ENCODE measurements at regions not wholly inside any gene's neighbourhood (a gene's known extent, or its start where the extent isn't known, plus 50 kb on each side); places are given as distances from the start of the nearest gene placed in this dataset.

DNA sequence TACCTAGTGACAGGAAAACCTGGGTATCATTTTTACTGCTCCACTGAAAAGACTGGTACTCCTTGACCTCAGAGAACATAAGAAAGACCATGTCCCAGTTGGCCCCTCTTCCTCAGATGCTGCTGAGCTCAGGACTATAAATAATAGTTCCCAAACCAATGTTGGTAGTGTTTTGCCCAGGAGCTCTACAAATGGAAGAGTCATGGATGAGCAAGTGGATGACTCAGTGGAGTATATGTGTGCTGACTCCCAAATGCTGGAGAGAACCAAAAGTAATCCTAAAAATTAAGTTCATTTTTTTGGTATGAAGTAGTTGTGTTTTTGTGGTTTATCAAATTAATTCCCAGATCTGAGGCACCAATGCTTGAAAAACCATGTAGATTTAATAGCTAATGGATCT is 482.0 kb downstream of the KCNA4 start:
- Histone ChIP-seq H3K27ac (ENCODE audit: low read depth in 2 of 2, low read length in 1 of 2) (no peak overlapping the region), H3K27me3 (ENCODE audit: control insufficient read depth in 1 of 2, insufficient read depth in 2 of 2, low read length in 2 of 2) (no peaks in the 10 kb centered on the region), H3K4me3 (ENCODE audit: low read depth in 1 of 2, low read length in 2 of 2) (no peak overlapping the region), H3K4me1 (ENCODE audit: control insufficient read depth in 2 of 2, insufficient read depth in 2 of 2, low read length in 1 of 2) (no peaks in the 10 kb centered on the region), H3K36me3 (ENCODE audit: control insufficient read depth in 2 of 2, insufficient read depth in 2 of 2, low read length in 1 of 2) (no peaks in the 10 kb centered on the region), H3K9me3 (ENCODE audit: control insufficient read depth in 2 of 2, insufficient read depth in 1 of 2, low read depth in 1 of 2, low read length in 1 of 2) (no peaks in the 10 kb centered on the region)

DNA sequence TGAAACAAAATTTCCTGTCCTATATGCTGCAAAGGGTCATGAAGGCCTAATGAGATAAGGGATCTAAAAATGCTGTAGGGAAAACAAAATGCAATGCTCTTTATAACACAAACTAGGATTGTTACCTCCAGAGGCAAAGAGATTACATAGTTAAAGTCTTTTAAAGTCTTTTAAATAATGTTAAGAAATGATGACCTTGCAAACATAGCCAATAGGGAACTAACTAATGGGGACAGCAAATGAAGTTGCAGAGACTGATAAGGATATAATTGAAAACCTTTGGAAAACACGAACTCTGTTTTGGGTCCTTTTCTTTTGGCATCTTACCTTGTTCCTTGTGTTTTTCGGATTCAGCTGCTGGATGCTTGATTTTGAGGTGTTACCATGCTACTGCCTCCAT is 485.9 kb downstream of the KCNA4 start:
- H3K9me3 ChIP-seq (ENCODE audit: control insufficient read depth in 2 of 2, insufficient read depth in 1 of 2, low read depth in 1 of 2, low read length in 1 of 2), result no peaks in the 10 kb centered on the region
- no peaks in the 10 kb centered on the region for H3K36me3 ChIP-seq (ENCODE audit: control insufficient read depth in 2 of 2, insufficient read depth in 2 of 2, low read length in 1 of 2)
- WGBS, 2 donors, result 58 to 59% methylated on average over 2 of the region's 2 CpGs
- H3K27ac ChIP-seq (ENCODE audit: low read depth in 2 of 2, low read length in 1 of 2), result no peak overlapping the region
- H3K27me3 ChIP-seq (ENCODE audit: control insufficient read depth in 1 of 2, insufficient read depth in 2 of 2, low read length in 2 of 2), result no peaks in the 10 kb centered on the region
- H3K4me3 ChIP-seq (ENCODE audit: low read depth in 1 of 2, low read length in 2 of 2), result no peak overlapping the region
- no peaks in the 10 kb centered on the region for H3K4me1 ChIP-seq (ENCODE audit: control insufficient read depth in 2 of 2, insufficient read depth in 2 of 2, low read length in 1 of 2)

GRCh38 chr11:29527391-29527936 is 489.4 kb downstream of the KCNA4 start:
- Histone ChIP-seq H3K9me3 (ENCODE audit: control insufficient read depth in 2 of 2, insufficient read depth in 1 of 2, low read depth in 1 of 2, low read length in 1 of 2) (peaks cover 0 to 3% of the 10 kb centered on the region in 2 donors), H3K27me3 (ENCODE audit: control insufficient read depth in 1 of 2, insufficient read depth in 2 of 2, low read length in 2 of 2) (no peaks in the 10 kb centered on the region), H3K4me1 (ENCODE audit: control insufficient read depth in 2 of 2, insufficient read depth in 2 of 2, low read length in 1 of 2) (no peaks in the 10 kb centered on the region), H3K27ac (ENCODE audit: low read depth in 2 of 2, low read length in 1 of 2) (no peak overlapping the region), H3K4me3 (ENCODE audit: low read depth in 1 of 2, low read length in 2 of 2) (no peak overlapping the region), H3K36me3 (ENCODE audit: control insufficient read depth in 2 of 2, insufficient read depth in 2 of 2, low read length in 1 of 2) (no peaks in the 10 kb centered on the region)
- WGBS, 2 donors, result 34% methylated on average over 3 of the region's 3 CpGs

DNA sequence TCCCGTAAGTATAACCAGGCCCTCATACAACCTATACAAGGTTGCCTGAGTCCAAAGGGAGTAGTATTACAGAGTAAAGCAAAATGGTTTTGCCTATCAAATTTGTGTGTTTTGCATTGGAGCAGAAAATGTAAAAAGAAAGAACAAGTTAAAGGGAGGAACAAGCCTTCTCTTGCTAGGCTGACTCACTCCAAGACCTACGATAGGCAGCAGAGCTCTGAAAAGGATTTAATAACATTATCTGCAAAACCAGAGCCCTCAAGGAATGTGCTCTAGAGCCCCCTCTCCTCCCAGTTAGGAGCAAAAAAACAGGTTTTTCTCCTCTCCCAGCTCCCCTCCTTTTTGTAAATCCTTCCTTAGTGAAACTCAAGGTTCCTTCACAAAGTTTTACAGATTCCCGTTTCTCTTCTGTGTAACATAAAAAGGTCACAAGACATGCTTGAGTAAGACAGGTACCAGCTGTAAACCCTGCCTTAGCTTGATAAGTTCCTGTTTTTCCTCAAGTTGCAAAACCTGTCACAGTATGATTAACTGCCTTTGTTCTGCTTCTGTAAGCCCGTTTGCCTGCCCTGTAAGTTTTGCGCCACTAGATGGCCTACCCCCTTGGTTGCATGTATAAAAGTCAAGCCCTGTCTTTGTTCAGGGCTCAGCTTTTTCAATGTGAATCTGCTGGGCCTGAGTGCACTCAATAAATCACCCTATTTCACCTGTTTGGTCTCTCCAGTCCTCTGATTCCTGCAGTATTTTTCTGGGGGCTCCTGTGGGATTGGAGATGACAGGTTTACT is 498.2 kb downstream of the KCNA4 start:
- WGBS, 2 donors, result 31 to 42% methylated on average over 5 of the region's 5 CpGs
- Histone ChIP-seq H3K27ac (ENCODE audit: low read depth in 2 of 2, low read length in 1 of 2) (no peak overlapping the region), H3K9me3 (ENCODE audit: control insufficient read depth in 2 of 2, insufficient read depth in 1 of 2, low read depth in 1 of 2, low read length in 1 of 2) (peaks cover 8 to 13% of the 10 kb centered on the region in 2 donors), H3K4me1 (ENCODE audit: control insufficient read depth in 2 of 2, insufficient read depth in 2 of 2, low read length in 1 of 2) (no peaks in the 10 kb centered on the region), H3K4me3 (ENCODE audit: low read depth in 1 of 2, low read length in 2 of 2) (no peak overlapping the region), H3K36me3 (ENCODE audit: control insufficient read depth in 2 of 2, insufficient read depth in 2 of 2, low read length in 1 of 2) (no peaks in the 10 kb centered on the region), H3K27me3 (ENCODE audit: control insufficient read depth in 1 of 2, insufficient read depth in 2 of 2, low read length in 2 of 2) (no peaks in the 10 kb centered on the region)

DNA sequence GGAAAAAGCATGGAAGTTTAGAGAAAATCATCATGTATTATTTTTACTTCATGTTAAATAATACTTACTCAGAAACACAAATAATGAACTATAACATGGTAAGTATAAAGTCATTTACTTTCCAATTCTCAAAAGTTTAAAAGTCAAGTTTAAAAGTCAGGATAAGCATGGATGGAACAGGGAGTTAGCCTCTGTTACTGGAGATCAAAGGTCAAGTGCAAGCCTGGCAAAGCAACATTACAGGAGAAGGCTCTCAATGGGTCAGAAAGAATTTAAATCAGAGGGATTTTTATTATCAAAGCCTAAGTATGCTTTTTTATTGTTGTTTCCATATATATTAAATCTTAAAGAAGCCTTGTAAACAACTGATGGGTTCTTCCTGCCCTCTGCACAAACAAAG is 505.4 kb downstream of the KCNA4 start:
- Histone ChIP-seq H3K4me3 (ENCODE audit: low read depth in 1 of 2, low read length in 2 of 2) (no peak overlapping the region), H3K27ac (ENCODE audit: low read depth in 2 of 2, low read length in 1 of 2) (no peak overlapping the region), H3K36me3 (ENCODE audit: control insufficient read depth in 2 of 2, insufficient read depth in 2 of 2, low read length in 1 of 2) (no peaks in the 10 kb centered on the region), H3K27me3 (ENCODE audit: control insufficient read depth in 1 of 2, insufficient read depth in 2 of 2, low read length in 2 of 2) (no peaks in the 10 kb centered on the region), H3K4me1 (ENCODE audit: control insufficient read depth in 2 of 2, insufficient read depth in 2 of 2, low read length in 1 of 2) (no peaks in the 10 kb centered on the region), H3K9me3 (ENCODE audit: control insufficient read depth in 2 of 2, insufficient read depth in 1 of 2, low read depth in 1 of 2, low read length in 1 of 2) (no peaks in the 10 kb centered on the region)

DNA sequence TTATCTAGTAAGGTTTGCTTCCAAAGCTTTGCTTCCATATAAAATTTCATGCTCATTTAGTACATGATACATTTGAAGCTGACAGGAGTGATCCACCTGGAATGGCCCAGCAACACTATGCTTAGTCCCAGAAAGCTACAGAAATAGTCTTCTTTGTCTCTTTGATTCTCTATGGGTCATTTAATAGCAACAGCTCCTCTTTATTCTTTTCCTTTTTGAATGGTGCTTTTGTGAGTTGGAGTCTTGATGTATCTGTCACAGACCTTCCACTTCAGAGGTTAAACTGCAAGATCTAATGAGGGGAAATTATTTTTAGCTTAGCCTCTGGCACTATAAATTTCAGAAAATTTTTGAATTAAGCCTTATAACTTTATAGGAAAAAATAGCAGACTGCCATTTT is 509.5 kb downstream of the KCNA4 start:
- no peaks in the 10 kb centered on the region for H3K36me3 ChIP-seq (ENCODE audit: control insufficient read depth in 2 of 2, insufficient read depth in 2 of 2, low read length in 1 of 2)
- H3K4me1 ChIP-seq (ENCODE audit: control insufficient read depth in 2 of 2, insufficient read depth in 2 of 2, low read length in 1 of 2), result no peaks in the 10 kb centered on the region
- H3K9me3 ChIP-seq (ENCODE audit: control insufficient read depth in 2 of 2, insufficient read depth in 1 of 2, low read depth in 1 of 2, low read length in 1 of 2), result no peaks in the 10 kb centered on the region
- H3K27me3 ChIP-seq (ENCODE audit: control insufficient read depth in 1 of 2, insufficient read depth in 2 of 2, low read length in 2 of 2), result no peaks in the 10 kb centered on the region
- no peak overlapping the region for H3K4me3 ChIP-seq (ENCODE audit: low read depth in 1 of 2, low read length in 2 of 2)
- no peak overlapping the region for H3K27ac ChIP-seq (ENCODE audit: low read depth in 2 of 2, low read length in 1 of 2)

DNA sequence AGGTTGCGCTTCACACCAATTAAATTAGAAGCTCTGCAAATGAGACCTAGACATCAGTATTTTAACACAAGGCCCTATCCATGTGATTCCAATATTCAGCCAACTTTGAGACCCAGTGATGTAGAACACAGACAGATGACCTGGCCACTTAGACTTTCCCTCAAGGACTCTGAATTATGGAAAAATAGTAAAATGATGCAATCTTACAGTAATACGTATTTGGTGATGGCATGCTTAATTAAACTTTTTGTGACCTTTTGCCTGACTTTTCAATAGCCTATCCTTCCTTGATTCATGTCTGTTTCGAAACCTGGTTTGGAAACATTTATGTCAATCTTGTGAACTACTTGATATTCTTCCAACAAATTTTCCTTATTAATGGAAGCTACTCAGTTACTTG is 521.2 kb downstream of the KCNA4 start:
- H3K4me1 ChIP-seq (ENCODE audit: control insufficient read depth in 2 of 2, insufficient read depth in 2 of 2, low read length in 1 of 2), result no peaks in the 10 kb centered on the region
- no peak overlapping the region for H3K27ac ChIP-seq (ENCODE audit: low read depth in 2 of 2, low read length in 1 of 2)
- WGBS, 2 donors, result 76 to 82% methylated on average over 3 of the region's 3 CpGs

DNA sequence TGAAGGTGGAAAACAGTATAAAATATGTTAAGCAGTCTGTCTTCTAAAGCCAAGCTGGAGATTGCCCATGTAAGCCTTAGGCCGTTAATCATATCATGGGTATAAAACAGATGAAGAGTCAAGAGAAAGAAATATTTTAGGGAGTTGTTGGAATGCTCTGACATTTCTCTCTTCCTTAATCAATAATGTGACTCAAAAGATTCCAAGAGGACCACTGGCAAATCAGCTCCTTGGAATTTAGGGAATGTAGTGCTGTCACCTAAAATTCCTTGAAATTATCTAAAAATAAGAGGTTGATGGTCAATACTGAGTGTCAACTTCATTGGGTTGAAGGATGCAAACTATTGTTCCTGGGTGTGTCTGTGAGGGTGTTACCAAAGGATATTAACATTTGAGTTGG is 525.9 kb downstream of the KCNA4 start:
- H3K27me3 ChIP-seq (ENCODE audit: control insufficient read depth in 1 of 2, insufficient read depth in 2 of 2, low read length in 2 of 2), result no peaks in the 10 kb centered on the region
- H3K4me1 ChIP-seq (ENCODE audit: control insufficient read depth in 2 of 2, insufficient read depth in 2 of 2, low read length in 1 of 2), result no peaks in the 10 kb centered on the region
- 82 to 88% methylated on average over 1 of the region's 1 CpG for WGBS, 2 donors
- no peaks in the 10 kb centered on the region for H3K36me3 ChIP-seq (ENCODE audit: control insufficient read depth in 2 of 2, insufficient read depth in 2 of 2, low read length in 1 of 2)
- H3K4me3 ChIP-seq (ENCODE audit: low read depth in 1 of 2, low read length in 2 of 2), result no peak overlapping the region
- no peaks in the 10 kb centered on the region for H3K9me3 ChIP-seq (ENCODE audit: control insufficient read depth in 2 of 2, insufficient read depth in 1 of 2, low read depth in 1 of 2, low read length in 1 of 2)
- no peak overlapping the region for H3K27ac ChIP-seq (ENCODE audit: low read depth in 2 of 2, low read length in 1 of 2)

More for the DNA sequence above, 521.2 kb downstream of the KCNA4 start:
- Histone ChIP-seq H3K36me3 (ENCODE audit: control insufficient read depth in 2 of 2, insufficient read depth in 2 of 2, low read length in 1 of 2) (no peaks in the 10 kb centered on the region), H3K27me3 (ENCODE audit: control insufficient read depth in 1 of 2, insufficient read depth in 2 of 2, low read length in 2 of 2) (no peaks in the 10 kb centered on the region), H3K9me3 (ENCODE audit: control insufficient read depth in 2 of 2, insufficient read depth in 1 of 2, low read depth in 1 of 2, low read length in 1 of 2) (no peaks in the 10 kb centered on the region), H3K4me3 (ENCODE audit: low read depth in 1 of 2, low read length in 2 of 2) (no peak overlapping the region)

DNA sequence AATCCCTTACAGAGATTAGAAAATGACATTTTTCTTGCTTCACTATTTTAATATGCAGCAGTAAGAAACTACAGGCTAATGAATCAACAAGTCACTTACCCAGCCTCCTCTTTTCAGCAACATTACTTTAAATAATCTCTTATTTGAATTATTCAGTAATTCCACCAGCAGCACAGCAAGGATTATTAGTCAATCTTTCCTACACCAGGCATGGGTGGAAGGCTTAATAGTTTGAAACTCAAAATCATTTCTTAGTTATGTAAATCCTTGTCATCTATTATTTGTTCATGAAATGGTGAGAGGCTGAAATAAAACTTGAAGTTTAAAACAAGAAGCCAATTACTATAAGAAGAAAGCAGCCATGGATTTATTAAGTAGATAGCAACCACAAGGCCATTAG is 530.5 kb downstream of the KCNA4 start:
- Histone ChIP-seq H3K36me3 (ENCODE audit: control insufficient read depth in 2 of 2, insufficient read depth in 2 of 2, low read length in 1 of 2) (no peaks in the 10 kb centered on the region), H3K27ac (ENCODE audit: low read depth in 2 of 2, low read length in 1 of 2) (no peak overlapping the region), H3K4me1 (ENCODE audit: control insufficient read depth in 2 of 2, insufficient read depth in 2 of 2, low read length in 1 of 2) (no peaks in the 10 kb centered on the region), H3K27me3 (ENCODE audit: control insufficient read depth in 1 of 2, insufficient read depth in 2 of 2, low read length in 2 of 2) (no peaks in the 10 kb centered on the region), H3K9me3 (ENCODE audit: control insufficient read depth in 2 of 2, insufficient read depth in 1 of 2, low read depth in 1 of 2, low read length in 1 of 2) (no peaks in the 10 kb centered on the region), H3K4me3 (ENCODE audit: low read depth in 1 of 2, low read length in 2 of 2) (no peak overlapping the region)

- 84 to 86% methylated on average over 4 of the region's 4 CpGs for WGBS, 2 donors
- Histone ChIP-seq H3K36me3 (ENCODE audit: control insufficient read depth in 2 of 2, insufficient read depth in 2 of 2, low read length in 1 of 2) (no peaks in the 10 kb centered on the region), H3K4me3 (ENCODE audit: low read depth in 1 of 2, low read length in 2 of 2) (no peak overlapping the region), H3K27me3 (ENCODE audit: control insufficient read depth in 1 of 2, insufficient read depth in 2 of 2, low read length in 2 of 2) (no peaks in the 10 kb centered on the region), H3K4me1 (ENCODE audit: control insufficient read depth in 2 of 2, insufficient read depth in 2 of 2, low read length in 1 of 2) (no peaks in the 10 kb centered on the region), H3K27ac (ENCODE audit: low read depth in 2 of 2, low read length in 1 of 2) (no peak overlapping the region), H3K9me3 (ENCODE audit: control insufficient read depth in 2 of 2, insufficient read depth in 1 of 2, low read depth in 1 of 2, low read length in 1 of 2) (no peaks in the 10 kb centered on the region)
Observed at GRCh38 chr11:29485641-29486040, 531.2 kb downstream of the KCNA4 start.

Measured in esophagus (tissue), 2 donors.